HG02943 (cell line): ENCODE measurements at regions not wholly inside any gene's neighbourhood (a gene's known extent, or its start where the extent isn't known, plus 50 kb on each side); places are given as distances from the start of the nearest gene placed in this dataset.

ENCODE experiments used
- ATAC-seq: cut with Tn5 transposase; IDR thresholded peaks from one replicate; pipeline ENCODE4 v1.9.1; 2021; ENCODE audit warnings: mild to moderate bottlenecking, low read depth, moderate library complexity; ENCODE audit not compliant: unreplicated experiment

GRCh38 chr9:134227451-134228411, 63.4 kb upstream of the RNU6ATAC start:
- no peak for ATAC-seq

DNA sequence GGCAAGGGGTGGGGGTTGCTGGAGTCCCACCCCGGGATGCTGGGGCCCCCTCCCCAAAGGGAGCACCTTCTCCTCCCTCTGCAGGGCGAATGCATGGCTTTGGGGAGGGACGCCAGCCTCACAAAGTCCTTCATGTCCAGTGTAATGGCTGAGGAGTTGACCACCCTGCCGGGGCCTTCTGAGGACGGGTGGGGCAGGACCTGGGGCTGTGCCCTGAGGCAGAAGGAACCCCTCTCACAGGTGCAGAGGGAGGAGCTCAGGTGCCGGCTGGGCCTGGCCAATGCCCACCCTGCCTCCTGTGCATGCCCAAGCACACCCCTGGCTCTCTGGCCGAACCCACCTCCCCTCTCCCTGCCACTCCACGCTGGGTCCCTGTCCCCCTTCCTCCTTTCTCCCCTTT, 64.3 kb upstream of the RNU6ATAC start:
- ATAC-seq, result no peak

DNA sequence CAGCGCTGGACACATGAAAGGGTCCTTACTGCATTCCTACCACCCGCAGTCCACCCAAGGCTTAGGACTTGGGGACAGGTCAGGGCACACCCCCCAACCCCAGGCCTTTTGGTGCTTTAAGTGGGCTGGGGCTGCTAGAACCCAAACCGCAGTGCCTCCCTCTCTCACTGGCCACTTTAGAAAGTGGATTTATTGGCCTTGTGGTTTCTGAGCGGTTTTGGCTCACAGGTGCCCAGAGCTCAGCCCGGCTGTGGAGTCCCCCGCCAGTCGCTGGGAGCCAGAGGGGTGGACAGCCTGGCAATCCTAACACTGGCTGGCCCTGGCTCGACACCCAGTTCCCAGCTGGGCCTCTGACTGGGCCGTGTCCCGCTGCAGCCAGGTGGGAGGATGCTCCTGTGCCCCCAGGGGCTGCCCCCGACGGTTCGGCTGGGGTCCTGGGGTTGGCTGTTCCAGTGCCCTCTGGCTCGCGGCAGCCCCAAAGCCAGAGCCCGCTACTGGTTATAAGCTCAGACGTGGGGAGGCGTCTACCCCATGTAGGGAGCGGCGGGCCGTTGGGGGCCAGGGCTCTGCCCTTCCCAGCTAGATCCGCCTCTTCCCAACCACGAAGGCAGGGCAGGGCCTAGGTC, 65.2 kb upstream of the RNU6ATAC start:
- ATAC-seq, result no peak

DNA sequence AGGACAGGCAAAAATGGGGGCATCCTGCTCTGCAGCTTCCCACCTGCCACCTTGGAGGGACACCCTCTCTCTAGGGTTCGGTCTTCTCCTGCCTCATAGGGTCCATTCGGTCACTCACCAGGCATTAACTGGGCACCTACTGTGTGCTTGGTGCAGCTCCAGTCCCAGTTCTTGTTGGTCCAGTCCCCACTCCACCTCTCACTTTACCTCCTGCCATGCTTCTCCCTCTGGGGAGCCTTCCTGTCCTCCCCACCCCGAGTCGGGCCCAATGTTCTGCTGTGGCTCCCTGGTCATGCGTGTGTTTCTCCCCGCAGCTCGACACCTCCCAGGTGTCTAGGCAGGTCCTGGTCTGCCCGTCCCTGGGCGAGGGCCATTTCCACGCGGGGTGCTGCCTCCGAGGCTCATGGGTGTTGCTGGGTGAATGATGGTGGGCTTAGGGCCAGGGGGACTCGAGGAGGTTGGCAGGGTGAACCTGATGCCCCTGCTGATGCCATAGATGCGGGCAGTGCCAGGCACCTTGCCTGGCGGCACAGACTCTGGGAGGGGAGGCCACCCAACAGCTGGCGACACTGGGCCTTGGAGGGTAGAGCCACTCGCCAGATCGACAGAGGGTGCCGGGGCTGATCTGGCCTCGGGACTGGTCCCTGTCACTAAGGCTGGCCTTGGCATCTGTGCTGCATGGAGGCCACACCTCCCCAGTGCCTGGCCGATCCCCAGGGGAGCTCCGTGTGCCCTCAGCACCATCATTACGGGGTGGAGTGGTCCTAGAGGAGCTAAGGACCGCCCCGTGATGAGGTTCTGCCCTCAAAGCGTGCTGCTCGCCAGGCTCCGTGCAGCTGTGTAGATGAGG, 66.0 kb upstream of the RNU6ATAC start:
- ATAC-seq, result no peak

DNA sequence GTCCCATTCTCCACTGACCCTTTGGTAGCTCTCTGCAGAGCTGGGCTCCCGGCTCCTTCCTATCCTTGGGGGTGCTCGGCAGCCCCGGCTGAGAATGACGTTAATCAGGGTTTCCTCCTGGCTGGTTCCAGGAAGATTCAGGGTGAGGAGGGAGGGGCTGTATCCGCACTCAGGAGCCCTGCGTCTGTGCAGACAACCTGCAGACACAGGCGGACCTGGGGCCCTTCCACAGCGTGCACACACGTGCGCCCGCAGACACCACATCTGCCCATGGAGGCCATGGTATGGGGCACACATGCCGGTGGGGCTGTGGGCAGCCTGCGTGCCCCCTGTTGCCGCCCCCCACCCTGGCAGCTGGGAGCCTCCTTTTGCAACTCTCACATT, 66.6 kb upstream of the RNU6ATAC start:
- ATAC-seq, result no peak

DNA sequence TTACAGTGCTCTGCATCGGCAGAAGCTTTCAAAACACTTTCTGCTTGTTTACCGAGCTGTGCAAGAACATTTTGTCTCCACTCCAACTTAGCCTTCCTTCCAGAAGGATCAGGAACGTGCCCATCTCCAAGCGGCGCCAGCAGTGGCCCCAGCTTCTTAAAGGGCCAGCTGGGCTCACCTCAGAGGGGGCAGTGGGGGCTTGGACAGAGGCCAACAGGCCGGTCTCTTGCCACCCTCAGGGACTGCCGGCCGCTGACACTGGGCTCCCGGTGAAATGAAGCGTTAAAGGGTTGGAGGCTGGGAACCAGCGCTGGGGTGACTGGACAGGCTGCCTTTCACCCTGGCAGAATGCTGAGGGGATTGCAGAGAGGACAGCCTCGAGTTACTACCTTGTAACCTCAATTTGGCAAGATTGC, 67.0 kb upstream of the RNU6ATAC start:
- ATAC-seq, result no peak

GRCh38 chr9:134231767-134232166, 67.4 kb upstream of the RNU6ATAC start:
- ATAC-seq, result no peak

GRCh38 chr9:134233022-134233421, 68.7 kb upstream of the RNU6ATAC start:
- ATAC-seq, result no peak

DNA sequence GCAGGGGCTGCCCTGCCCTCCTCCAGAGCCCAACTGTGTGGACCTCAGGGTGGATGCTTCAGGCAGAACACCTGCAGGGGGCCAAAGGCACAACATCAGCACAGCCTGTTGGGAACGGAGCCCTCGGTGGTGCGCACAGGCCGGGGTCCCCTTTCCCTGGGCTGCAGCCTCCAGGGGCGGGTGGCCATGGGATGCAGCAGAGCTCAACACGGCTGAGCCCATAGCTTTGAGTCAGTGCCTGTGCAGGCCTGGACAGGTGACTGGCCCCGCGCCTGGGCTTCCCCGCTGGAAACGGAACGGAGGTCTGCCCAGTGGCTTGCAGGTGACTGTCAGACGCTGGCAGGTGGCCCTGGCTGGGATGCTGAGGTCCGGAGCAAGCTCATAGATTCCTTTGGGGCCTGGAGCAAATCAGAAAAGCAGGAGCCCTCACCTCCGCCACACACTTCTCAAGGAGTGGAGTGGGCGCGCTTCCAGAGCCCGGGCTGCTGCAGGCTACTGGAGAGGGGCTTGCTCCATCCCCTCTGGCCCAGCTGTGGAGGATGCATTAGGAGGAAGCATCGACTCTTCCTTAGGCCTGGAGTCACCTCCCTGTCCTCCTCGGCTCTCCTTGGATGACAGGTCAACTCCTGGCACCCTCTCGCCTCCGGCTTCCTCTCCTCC, 69.8 kb upstream of the RNU6ATAC start:
- ATAC-seq, result no peak

DNA sequence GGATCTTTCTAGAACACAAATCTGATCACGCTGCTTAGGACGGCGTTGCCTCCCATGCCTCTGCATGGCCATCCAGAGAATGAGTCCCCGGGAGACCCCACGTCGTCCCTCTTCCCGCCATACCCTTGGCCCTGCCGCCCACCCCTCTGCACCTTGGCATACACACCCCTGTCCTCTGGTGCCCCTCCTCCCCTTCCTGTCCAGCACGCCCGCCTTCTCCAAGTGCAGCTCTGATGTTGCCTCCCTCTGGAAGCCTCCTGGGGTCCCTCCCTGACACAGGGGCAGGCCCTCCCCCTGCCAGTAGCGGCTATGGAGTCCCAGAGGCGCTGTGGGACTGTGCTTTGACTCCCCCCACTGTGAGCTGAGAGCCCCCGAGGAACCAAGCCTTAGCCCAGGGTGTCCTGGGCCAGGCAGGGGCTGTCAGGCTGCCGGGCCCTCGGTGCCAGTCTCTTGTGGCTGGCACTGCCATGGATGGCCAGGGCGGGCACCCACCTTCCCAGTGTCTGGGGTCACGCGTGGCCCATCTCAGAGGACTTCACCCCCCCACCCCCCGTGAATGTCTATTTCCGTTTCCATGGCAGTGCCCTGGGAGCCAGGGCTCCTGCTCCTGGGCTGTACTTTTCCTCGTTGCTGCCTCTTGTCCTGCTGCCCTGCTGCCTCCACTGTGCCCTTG, 70.5 kb upstream of the RNU6ATAC start:
- no peak for ATAC-seq

DNA sequence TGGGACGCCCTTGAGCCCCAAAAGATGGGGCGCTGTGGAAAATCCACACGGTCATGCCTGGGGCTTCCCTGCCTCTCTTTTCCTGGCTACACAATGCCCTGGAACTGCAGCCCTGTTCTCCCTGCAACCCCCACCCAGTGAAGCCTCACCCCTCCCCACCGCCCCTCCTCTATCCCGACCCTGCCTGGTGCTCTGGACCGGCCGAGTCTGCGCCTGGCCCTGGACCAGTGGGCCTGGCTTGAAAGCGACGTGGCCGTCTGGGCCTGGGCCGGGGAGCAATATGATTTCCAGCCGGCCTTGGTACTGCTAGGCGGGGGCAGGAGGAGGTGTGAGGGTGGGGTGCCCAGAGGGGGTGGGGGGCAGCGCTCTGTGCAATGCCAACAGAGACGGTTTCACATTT, 71.0 kb upstream of the RNU6ATAC start:
- no peak for ATAC-seq

DNA sequence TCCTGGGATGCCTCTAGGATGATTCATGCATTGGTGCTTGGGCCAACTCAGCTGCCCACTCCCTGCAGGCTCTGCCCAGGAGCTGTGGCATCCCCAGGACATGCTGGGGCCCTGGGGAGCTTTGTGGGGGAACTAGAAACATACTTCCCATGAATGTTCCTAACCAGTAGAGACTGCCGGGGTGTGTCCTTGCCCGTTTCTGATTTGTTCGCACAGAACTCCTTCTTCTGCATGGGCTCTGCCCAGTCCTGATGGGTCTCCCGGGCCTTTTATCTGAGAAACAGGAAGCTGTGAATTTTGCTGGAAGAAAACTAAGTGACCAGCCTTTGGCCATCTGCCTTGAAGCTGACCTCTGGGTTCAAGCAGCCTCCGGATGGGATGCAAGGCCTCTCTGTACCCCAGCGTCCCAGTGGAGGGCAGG, 71.6 kb upstream of the RNU6ATAC start:
- ATAC-seq, result no peak

GRCh38 chr9:134236935-134237629, 72.7 kb upstream of the RNU6ATAC start:
- no peak for ATAC-seq

- ATAC-seq, result no peak
Measured at GRCh38 chr9:134237630-134238265, 73.4 kb upstream of the RNU6ATAC start.

DNA sequence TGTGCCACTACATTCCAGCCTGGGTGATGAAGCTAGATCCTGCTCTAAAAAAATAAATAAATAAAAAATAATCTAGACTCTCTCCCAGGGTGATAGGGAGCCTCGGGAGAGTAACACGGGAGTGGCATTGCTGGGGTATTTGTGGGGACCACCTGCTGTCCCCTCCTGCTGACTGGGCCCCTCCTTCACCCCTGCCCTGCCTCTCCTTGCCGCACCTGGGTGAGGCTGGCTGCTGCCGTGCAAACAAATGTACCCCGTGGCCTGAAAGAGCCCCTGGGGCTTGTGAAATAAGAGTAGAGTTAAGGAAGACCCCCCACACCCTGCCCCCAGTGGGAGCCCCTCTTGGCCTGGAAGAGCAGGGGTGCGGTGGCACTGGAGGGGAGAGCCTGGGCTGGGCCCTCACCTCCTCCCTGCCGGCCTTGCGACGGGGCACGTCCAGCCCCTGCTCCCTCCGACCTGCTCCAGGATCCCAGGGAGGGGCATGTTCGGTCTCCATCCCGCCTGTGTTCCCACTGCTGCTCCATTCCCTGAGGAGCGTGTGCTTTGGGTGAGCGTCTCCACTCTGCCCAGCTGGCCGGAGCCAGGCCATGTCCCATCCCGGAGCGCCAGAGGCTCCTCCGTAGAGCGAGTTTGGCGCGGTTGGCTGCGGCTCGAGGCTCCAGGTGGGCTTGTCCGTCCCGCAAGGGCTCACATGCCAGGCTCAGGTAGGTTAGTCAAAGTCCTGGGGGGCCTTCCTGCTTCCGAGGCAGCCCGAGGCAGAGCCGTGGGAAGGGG, 75.0 kb upstream of the RNU6ATAC start:
- ATAC-seq, result no peak

GRCh38 chr9:134239939-134240338, 75.6 kb upstream of the RNU6ATAC start:
- no peak for ATAC-seq

GRCh38 chr9:134240361-134240760, 76.0 kb upstream of the RNU6ATAC start:
- no peak for ATAC-seq

- no peak for ATAC-seq
Measured at GRCh38 chr9:134242706-134243105, 78.3 kb upstream of the RNU6ATAC start.
